Smooth muscle cell (in vitro differentiated cells): ENCODE measurements at regions not wholly inside any gene's neighbourhood (a gene's known extent, or its start where the extent isn't known, plus 50 kb on each side); places are given as distances from the start of the nearest gene placed in this dataset.

Experiments used
- DNase-seq: peaks from one replicate; lab custom pipeline; 2025; ENCODE audit not compliant: unreplicated experiment; lab: John Stamatoyannopoulos, UW
- H2AFZ ChIP-seq: fragments of 200-600 bp; sonication (generic); 2 replicates; pipeline ENCODE4 v1.6.0; 2016; ENCODE audit warnings: antibody characterized with exemption, low read depth, mild to moderate bottlenecking
- H3F3A ChIP-seq: fragments of 200-600 bp; sonication (generic); 2 replicates; pipeline ENCODE4 v1.6.0; 2017; ENCODE audit warnings: antibody characterized with exemption, low read depth
- H3K27ac ChIP-seq: fragments of 200-600 bp; sonication (generic); 2 replicates; pipeline ENCODE4 v1.5.1; 2016; ENCODE audit warnings: low read depth, mild to moderate bottlenecking
- H3K27me3 ChIP-seq: fragments of 200-600 bp; sonication (generic); 2 replicates; pipeline ENCODE4 v1.6.1; 2016; ENCODE audit warnings: low read depth, mild to moderate bottlenecking
- H3K36me3 ChIP-seq: fragments of 200-600 bp; sonication (generic); 2 replicates; pipeline ENCODE4 v1.5.1; 2016; ENCODE audit warnings: low read depth
- H3K4me1 ChIP-seq: fragments of 200-600 bp; sonication (generic); 2 replicates; pipeline ENCODE4 v1.5.1; 2016; ENCODE audit warnings: low read depth
- H3K4me2 ChIP-seq: fragments of 200-600 bp; sonication (generic); 2 replicates; pipeline ENCODE4 v1.6.0; 2016; ENCODE audit warnings: mild to moderate bottlenecking
- H3K4me3 ChIP-seq: fragments of 200-600 bp; sonication (generic); 2 replicates; pipeline ENCODE4 v1.5.1; 2016; ENCODE audit warnings: mild to moderate bottlenecking
- H3K79me2 ChIP-seq: fragments of 200-600 bp; sonication (generic); 2 replicates; pipeline ENCODE4 v1.6.0; 2016; ENCODE audit warnings: low read depth, mild to moderate bottlenecking
- H3K9ac ChIP-seq: fragments of 200-600 bp; sonication (generic); 2 replicates; pipeline ENCODE4 v1.6.0; 2016; ENCODE audit warnings: low read depth
- H3K9me3 ChIP-seq: fragments of 200-600 bp; sonication (generic); replicated peaks from 2 replicates; pipeline ENCODE4 v1.5.1; 2016; ENCODE audit warnings: low read depth
- H4K20me1 ChIP-seq: fragments of 200-600 bp; sonication (generic); 2 replicates; pipeline ENCODE4 v1.6.0; 2016; ENCODE audit warnings: low read depth
- WGBS: methylation state at CpG from one replicate; pipeline ENCODE4 v1.1.7; 2016; ENCODE audit warnings: low lambda C conversion rate; 5-methylcytosine and 5-hydroxymethylcytosine counted together
- TF ChIP-seq, protein P1 (sequence below): fragments of 200-600 bp; sonication (generic); IDR thresholded peaks from 2 replicates; pipeline ENCODE4 v1.5.1; 2017; ENCODE audit warnings: borderline replicate concordance, mild to moderate bottlenecking, antibody characterized with exemption; ENCODE audit not compliant: insufficient read depth, poor library complexity, severe bottlenecking

DNA sequence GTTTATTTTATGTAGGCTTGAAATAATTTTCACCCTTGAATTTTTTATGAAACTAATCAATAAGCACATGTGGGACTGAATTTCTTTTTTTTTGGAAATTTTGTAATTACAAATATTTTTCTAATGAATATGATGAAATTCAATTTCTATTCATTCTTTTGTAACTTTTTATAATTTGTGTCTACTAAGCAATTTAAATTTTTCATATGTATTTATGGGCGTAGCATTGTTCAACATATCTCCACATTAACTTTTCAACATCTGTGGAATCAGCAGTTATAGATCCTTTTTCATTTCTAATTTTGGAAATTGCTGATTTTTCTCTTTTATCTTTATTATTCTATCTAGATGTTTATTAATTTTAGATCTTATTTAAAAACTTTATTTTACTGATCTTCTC lies 1320.3 kb downstream of the C4orf33 start:
- 82% methylated on average over 1 of the region's 1 CpG for WGBS
- Histone ChIP-seq H3K4me1 (no peaks in the 10 kb centered on the region), H4K20me1 (no peaks in the 10 kb centered on the region), H3K27me3 (no peaks in the 10 kb centered on the region), H3K27ac (no peak overlapping the region), H3K36me3 (no peaks in the 10 kb centered on the region), H3K4me3 (no peak overlapping the region), H3K79me2 (no peaks in the 10 kb centered on the region), H3K9ac (no peak overlapping the region), H3K9me3 (no peaks in the 10 kb centered on the region), H3F3A (no peaks in the 10 kb centered on the region), H3K4me2 (no peak overlapping the region), H2AFZ (no peak overlapping the region)
- TF ChIP-seq, protein P1, sequence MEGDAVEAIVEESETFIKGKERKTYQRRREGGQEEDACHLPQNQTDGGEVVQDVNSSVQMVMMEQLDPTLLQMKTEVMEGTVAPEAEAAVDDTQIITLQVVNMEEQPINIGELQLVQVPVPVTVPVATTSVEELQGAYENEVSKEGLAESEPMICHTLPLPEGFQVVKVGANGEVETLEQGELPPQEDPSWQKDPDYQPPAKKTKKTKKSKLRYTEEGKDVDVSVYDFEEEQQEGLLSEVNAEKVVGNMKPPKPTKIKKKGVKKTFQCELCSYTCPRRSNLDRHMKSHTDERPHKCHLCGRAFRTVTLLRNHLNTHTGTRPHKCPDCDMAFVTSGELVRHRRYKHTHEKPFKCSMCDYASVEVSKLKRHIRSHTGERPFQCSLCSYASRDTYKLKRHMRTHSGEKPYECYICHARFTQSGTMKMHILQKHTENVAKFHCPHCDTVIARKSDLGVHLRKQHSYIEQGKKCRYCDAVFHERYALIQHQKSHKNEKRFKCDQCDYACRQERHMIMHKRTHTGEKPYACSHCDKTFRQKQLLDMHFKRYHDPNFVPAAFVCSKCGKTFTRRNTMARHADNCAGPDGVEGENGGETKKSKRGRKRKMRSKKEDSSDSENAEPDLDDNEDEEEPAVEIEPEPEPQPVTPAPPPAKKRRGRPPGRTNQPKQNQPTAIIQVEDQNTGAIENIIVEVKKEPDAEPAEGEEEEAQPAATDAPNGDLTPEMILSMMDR: no peak
- no peak for DNase-seq

DNA sequence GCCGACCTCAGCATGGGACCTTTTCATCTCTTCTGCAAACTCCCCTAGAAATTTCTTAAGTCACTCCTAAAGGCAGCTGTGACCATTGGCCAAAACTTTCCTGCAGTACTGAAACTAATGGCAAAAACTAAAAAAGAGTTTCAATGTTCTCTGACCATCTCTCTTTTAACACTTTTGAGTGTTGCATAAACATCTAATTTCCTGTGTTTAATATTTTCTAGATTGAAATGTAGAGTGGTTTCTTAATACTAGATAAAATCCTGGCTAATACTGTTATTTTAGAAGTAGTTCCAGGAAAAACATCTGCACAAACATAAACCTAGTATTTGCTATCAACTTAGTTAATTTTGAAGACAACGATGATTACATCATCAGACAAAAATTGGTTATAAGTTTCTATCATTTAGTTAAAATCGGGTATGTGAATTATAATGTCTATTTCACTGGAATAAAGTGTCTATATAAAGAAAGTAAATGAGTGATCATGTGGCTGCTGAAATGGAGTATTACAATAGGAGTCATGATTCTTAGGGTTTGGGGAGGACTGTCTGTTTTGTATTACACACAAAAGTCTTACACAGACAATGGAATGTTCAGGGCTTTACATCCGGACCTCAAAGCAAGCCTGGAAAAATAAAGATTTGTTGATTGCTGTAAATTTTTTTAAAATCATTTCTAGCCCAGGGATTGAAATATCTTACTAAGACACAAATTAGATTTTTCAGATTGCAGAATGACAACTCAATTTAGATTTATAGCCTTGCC lies 1323.4 kb downstream of the C4orf33 start:
- H3K79me2 ChIP-seq: no peaks in the 10 kb centered on the region
- no peak overlapping the region for H3K9ac ChIP-seq
- H3K36me3 ChIP-seq: no peaks in the 10 kb centered on the region
- no peak for DNase-seq
- no peak overlapping the region for H3K4me2 ChIP-seq
- no peak overlapping the region for H2AFZ ChIP-seq
- WGBS: 76% methylated on average over 4 of the region's 4 CpGs
- H3F3A ChIP-seq: no peaks in the 10 kb centered on the region
- no peak overlapping the region for H3K4me3 ChIP-seq
- no peaks in the 10 kb centered on the region for H3K27me3 ChIP-seq
- TF ChIP-seq, protein P1: no peak
- H3K27ac ChIP-seq: no peak overlapping the region
- no peaks in the 10 kb centered on the region for H3K9me3 ChIP-seq
- H3K4me1 ChIP-seq: no peaks in the 10 kb centered on the region
- no peaks in the 10 kb centered on the region for H4K20me1 ChIP-seq

- H3K9me3 ChIP-seq: no peaks in the 10 kb centered on the region
- H3F3A ChIP-seq: no peaks in the 10 kb centered on the region
- H2AFZ ChIP-seq: no peak overlapping the region
- TF ChIP-seq, protein P1: no peak
- H3K36me3 ChIP-seq: no peaks in the 10 kb centered on the region
- DNase-seq: no peak
- H3K4me1 ChIP-seq: no peaks in the 10 kb centered on the region
- no peak overlapping the region for H3K27ac ChIP-seq
- no peak overlapping the region for H3K4me2 ChIP-seq
- H3K4me3 ChIP-seq: no peak overlapping the region
- no peaks in the 10 kb centered on the region for H4K20me1 ChIP-seq
- no peaks in the 10 kb centered on the region for H3K27me3 ChIP-seq
- H3K79me2 ChIP-seq: no peaks in the 10 kb centered on the region
- H3K9ac ChIP-seq: no peak overlapping the region
These were observed 1326.3 kb downstream of the C4orf33 start for GRCh38 chr4:130422261-130422660.

DNA sequence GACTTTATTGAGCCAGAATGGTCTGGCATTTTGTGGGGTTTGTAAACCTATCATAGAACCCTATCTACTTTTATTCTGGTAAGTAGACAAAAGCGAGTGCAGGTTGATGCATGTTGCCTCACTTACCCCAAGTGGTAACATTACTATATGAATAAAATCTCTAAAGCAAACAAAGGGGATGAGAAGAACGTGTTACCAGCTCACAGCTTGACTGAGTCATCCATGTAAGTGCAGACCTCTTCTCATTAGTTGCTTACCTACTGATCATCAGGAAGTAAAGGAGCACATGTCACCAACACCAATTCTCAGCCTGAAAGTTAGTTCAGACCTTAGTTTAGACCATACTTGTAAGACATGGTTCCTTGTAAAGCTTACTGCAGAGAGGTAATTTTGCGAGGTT lies 1328.3 kb downstream of the C4orf33 start:
- TF ChIP-seq, protein P1: no peak
- H3F3A ChIP-seq: no peaks in the 10 kb centered on the region
- no peak for DNase-seq
- no peaks in the 10 kb centered on the region for H3K9me3 ChIP-seq
- 84% methylated on average over 3 of the region's 3 CpGs for WGBS
- no peak overlapping the region for H3K4me3 ChIP-seq
- no peaks in the 10 kb centered on the region for H4K20me1 ChIP-seq
- no peak overlapping the region for H3K9ac ChIP-seq
- no peak overlapping the region for H3K27ac ChIP-seq
- H3K4me2 ChIP-seq: no peak overlapping the region
- no peaks in the 10 kb centered on the region for H3K79me2 ChIP-seq
- no peaks in the 10 kb centered on the region for H3K27me3 ChIP-seq
- no peaks in the 10 kb centered on the region for H3K36me3 ChIP-seq
- H2AFZ ChIP-seq: no peak overlapping the region
- H3K4me1 ChIP-seq: no peaks in the 10 kb centered on the region
